Esophagus squamous epithelium (tissue), 5 donors: ENCODE measurements at regions not wholly inside any gene's neighbourhood (a gene's known extent, or its start where the extent isn't known, plus 50 kb on each side); places are given as distances from the start of the nearest gene placed in this dataset.

Experiments
- DNase-seq: peaks from one replicate; lab custom pipeline; 2025; lab: John Stamatoyannopoulos, UW
- H3K27ac ChIP-seq, 4 donors: fragments of 200-600 bp; sonication (generic); one replicate each; pipeline ENCODE4 v1.5.1; 2016 to 2019; ENCODE audit warnings: mild to moderate bottlenecking in 1 of 4
- H3K27me3 ChIP-seq, 4 donors: fragments of 200-600 bp; sonication (generic); 1 replicate in 3 of 4; 2 replicates in 1 of 4; pipeline versions ENCODE4 v1.5.1 to v1.6.0; 2017 to 2021; ENCODE audit warnings: antibody characterized with exemption in 1 of 4
- H3K36me3 ChIP-seq, 3 donors: fragments of 200-600 bp; sonication (generic); one replicate each; pipeline ENCODE4 v1.5.1; 2016 to 2019
- H3K4me1 ChIP-seq, 3 donors: fragments of 200-600 bp; sonication (generic); one replicate each; pipeline ENCODE4 v1.5.1; 2017 to 2019
- H3K4me3 ChIP-seq, 4 donors: fragments of 200-600 bp; sonication (generic); 1 replicate in 3 of 4; 2 replicates in 1 of 4; pipeline ENCODE4 v1.5.1; 2016 to 2019; ENCODE audit warnings: mild to moderate bottlenecking in 2 of 4, moderate library complexity in 1 of 4
- H3K9me3 ChIP-seq, 3 donors: fragments of 200-600 bp; sonication (generic); one replicate each; pipeline ENCODE4 v1.5.1; 2016 to 2019
- CTCF ChIP-seq, 6 experiments: fragments of 450-650 bp in 4 of 6; fragments of 200-600 bp in 2 of 6; sonication (generic) in 2 of 6; IDR thresholded peaks; one replicate each; pipeline ENCODE4 v1.5.1; 2016 to 2019; ENCODE audit warnings: antibody characterized with exemption in 6 of 6, mild to moderate bottlenecking in 4 of 6, moderate library complexity in 4 of 6
- POLR2A ChIP-seq, 4 donors: fragments of 450-650 bp; IDR thresholded peaks; one replicate each; pipeline ENCODE4 v1.6.1; 2017; ENCODE audit warnings: antibody characterized with exemption in 4 of 4, mild to moderate bottlenecking in 4 of 4, moderate library complexity in 3 of 4
- WGBS, 2 donors: methylation state at CpG; one replicate each; pipeline ENCODE4 v1.1.5; 2018; 5-methylcytosine and 5-hydroxymethylcytosine counted together
- intact Hi-C: fragments of 100-400 bp; cut with DNase I; formaldehyde crosslinking; loops from one replicate; pipeline ENCODE4 v1.15.0; 2022
- donor health status: DM: yes; HTN: yes; CAD: no.

GRCh38 chr2:5544205-5544786 lies 147.9 kb upstream of the SOX11 start:
- Histone ChIP-seq H3K4me3 (no peak overlapping the region), H3K9me3 (peaks cover 0 to 17% (median 0%) of the 10 kb centered on the region in 3 donors), H3K4me1 (no peaks in the 10 kb centered on the region), H3K36me3 (no peaks in the 10 kb centered on the region), H3K27ac (no peak overlapping the region), H3K27me3 (no peaks in the 10 kb centered on the region)
- intact Hi-C loops = no loop called here
- no peak for DNase-seq
- 69 to 89% methylated on average over 2 to 4 of the region's 5 CpGs for WGBS, 2 donors
- TF ChIP-seq CTCF (IDR thresholded peaks at IDR 0.05) (no peak), POLR2A (IDR thresholded peaks at IDR 0.05) (no peak)

GRCh38 chr2:5546181-5546580 lies 146.0 kb upstream of the SOX11 start:
- no peak for TF ChIP-seq POLR2A (IDR thresholded peaks at IDR 0.05)
- no peak for TF ChIP-seq CTCF (IDR thresholded peaks at IDR 0.05)
- H3K36me3 ChIP-seq = no peaks in the 10 kb centered on the region
- H3K9me3 ChIP-seq = peaks cover 0 to 17% (median 0%) of the 10 kb centered on the region in 3 donors
- H3K4me1 ChIP-seq = no peaks in the 10 kb centered on the region
- H3K4me3 ChIP-seq = no peak overlapping the region
- no peak for DNase-seq
- no peaks in the 10 kb centered on the region for H3K27me3 ChIP-seq
- H3K27ac ChIP-seq = no peak overlapping the region
- intact Hi-C loops = no loop called here
- WGBS, 2 donors = 50 to 63% methylated on average over 1 of the region's 1 CpG

GRCh38 chr2:5548991-5549715 lies 143.0 kb upstream of the SOX11 start:
- H3K27ac ChIP-seq = no peak overlapping the region
- no peak for TF ChIP-seq CTCF (IDR thresholded peaks at IDR 0.05)
- no peak for TF ChIP-seq POLR2A (IDR thresholded peaks at IDR 0.05)
- no peak for DNase-seq
- no peak overlapping the region for H3K4me3 ChIP-seq
- no peaks in the 10 kb centered on the region for H3K27me3 ChIP-seq
- WGBS, 2 donors = 36 to 41% methylated on average over 5 of the region's 5 CpGs
- H3K9me3 ChIP-seq = peaks cover 0 to 10% (median 0%) of the 10 kb centered on the region in 3 donors
- intact Hi-C loops = no loop called here
- H3K36me3 ChIP-seq = no peaks in the 10 kb centered on the region
- no peaks in the 10 kb centered on the region for H3K4me1 ChIP-seq

- no peak overlapping the region for H3K4me3 ChIP-seq
- H3K9me3 ChIP-seq = peaks cover 0 to 5% (median 0%) of the 10 kb centered on the region in 3 donors
- H3K4me1 ChIP-seq = no peaks in the 10 kb centered on the region
- H3K27ac ChIP-seq = no peak overlapping the region
- TF ChIP-seq POLR2A (IDR thresholded peaks at IDR 0.05) (no peak), CTCF (IDR thresholded peaks at IDR 0.05) (no peak)
- 13 to 20% methylated on average over 2 of the region's 2 CpGs for WGBS, 2 donors
- intact Hi-C loops = no loop called here
- no peak for DNase-seq
- H3K36me3 ChIP-seq = no peaks in the 10 kb centered on the region
- H3K27me3 ChIP-seq = no peaks in the 10 kb centered on the region
These were observed 142.4 kb upstream of the SOX11 start for GRCh38 chr2:5549771-5550170.

- no peak for DNase-seq
- intact Hi-C loops = no loop called here
- Histone ChIP-seq H3K27ac (no peak overlapping the region), H3K27me3 (no peaks in the 10 kb centered on the region), H3K9me3 (peaks cover 0 to 7% (median 0%) of the 10 kb centered on the region in 3 donors), H3K4me1 (no peaks in the 10 kb centered on the region), H3K36me3 (no peaks in the 10 kb centered on the region), H3K4me3 (no peak overlapping the region)
- TF ChIP-seq POLR2A (IDR thresholded peaks at IDR 0.05) (no peak), CTCF (IDR thresholded peaks at IDR 0.05) (no peak)
- WGBS, 2 donors = 82 to 84% methylated on average over 6 to 7 of the region's 11 CpGs
These were observed 136.5 kb upstream of the SOX11 start for GRCh38 chr2:5555636-5556035.
